ENCODE measurements at regions not wholly inside any gene's neighbourhood (a gene's known extent, or its start where the extent isn't known, plus 50 kb on each side); places are given as distances from the start of the nearest gene placed in this dataset.
A peak's percentile ranks its signal among the peaks of the same experiment; 100 is the strongest.

DNA sequence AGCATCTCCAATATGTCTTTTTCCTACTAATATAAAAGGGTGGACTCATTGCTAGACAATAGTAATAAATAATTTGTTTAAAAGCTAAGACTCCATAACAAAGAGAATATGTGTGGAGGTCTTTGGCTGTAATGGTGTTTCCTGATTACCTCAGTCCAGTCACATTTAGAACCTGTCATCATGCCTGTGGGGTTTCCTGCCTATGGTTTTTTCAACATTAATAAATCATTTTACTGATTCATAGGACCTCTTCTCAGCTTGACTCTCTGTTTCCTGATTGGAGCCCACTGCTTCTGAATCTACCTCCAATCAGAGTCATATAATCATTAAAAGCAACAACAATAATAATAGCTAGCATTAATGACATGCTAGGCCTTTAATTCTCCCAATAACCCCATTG, 52.4 kb upstream of the GNAI1 start:
- in situ Hi-C loops (cut with HindIII; ENCODE audit: low pct_unique_long_range_greater_than_20kb, low sequenced_read_pairs) = no loop called here
- no peak for DNase-seq (ENCODE audit: low read depth in 1 of 2, low spot score in 1 of 2)
- no peak for TF ChIP-seq JUND (IDR thresholded peaks at IDR 0.05; ENCODE audit: low read depth)

DNA sequence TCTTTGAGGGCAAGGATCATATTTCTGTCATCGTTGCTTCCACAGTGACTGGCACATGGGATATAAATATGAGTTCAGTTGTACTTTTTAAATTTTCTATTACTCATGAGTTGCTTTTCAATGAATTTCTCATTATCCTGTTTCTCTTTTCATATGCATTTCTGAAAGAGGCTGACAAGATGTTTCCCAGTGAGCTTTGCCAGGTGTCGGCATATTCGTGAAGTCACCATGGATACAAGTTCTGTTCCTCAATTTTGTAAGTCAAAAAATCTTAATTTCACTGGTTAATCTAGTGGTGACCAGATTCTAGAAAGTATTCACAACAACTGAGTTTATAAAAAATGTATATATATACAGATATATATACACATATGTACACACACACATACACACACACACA, 55.7 kb upstream of the GNAI1 start:
- no peak for TF ChIP-seq JUND (IDR thresholded peaks at IDR 0.05; ENCODE audit: low read depth)
- no peak for DNase-seq (ENCODE audit: low read depth in 1 of 2, low spot score in 1 of 2)
- in situ Hi-C loops (cut with HindIII; ENCODE audit: low pct_unique_long_range_greater_than_20kb, low sequenced_read_pairs) = no loop called here

DNA sequence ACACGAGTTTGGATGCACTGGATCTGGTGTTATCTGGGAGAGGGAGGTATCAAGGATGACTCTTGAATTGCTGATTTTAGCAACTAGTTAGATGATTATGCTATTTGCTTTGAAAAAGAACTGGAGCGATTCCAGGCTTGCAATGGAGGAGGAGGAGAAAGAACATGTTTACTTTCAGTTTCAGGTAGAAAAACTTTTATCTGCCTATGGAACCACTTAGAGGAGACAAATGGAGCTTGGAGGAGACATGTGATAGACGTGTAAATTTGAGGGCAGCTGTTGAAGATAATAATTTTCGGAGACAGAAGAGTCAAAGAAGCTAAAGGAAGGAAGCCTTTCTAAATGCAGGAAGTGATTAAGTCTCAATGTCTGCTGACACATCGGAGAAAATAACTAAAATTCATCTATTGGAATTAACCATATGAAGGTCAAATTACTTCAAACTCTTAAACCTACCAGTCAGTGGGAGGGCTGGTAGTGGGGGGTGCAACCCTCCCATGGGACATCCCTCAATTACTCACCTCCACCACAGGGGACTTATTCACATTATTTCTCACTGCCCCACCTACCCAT, 56.4 kb upstream of the GNAI1 start:
- DNase-seq (ENCODE audit: low read depth in 1 of 2, low spot score in 1 of 2) = no peak
- in situ Hi-C loops (cut with HindIII; ENCODE audit: low pct_unique_long_range_greater_than_20kb, low sequenced_read_pairs) = no loop called here
- TF ChIP-seq JUND (IDR thresholded peaks at IDR 0.05; ENCODE audit: low read depth) = no peak

DNA sequence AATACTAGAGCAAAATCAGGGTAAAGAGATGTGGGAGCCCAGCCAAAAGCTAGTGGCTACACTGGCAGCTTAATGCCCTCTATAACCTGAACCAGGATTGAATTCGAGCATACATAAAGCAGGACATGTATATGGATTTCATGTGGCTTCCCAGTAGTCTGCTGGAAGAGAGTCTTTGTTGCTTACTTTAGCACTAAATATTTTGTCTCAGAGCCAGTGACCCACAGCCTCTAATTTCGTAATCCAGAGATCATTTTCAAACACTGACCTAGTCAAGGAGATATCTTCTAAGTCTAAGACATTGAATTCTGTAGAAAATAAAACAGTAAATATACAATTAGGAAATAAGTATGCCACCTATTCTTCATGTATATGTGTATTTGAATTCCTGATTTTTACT, 64.2 kb upstream of the GNAI1 start:
- no peak for DNase-seq (ENCODE audit: low read depth in 1 of 2, low spot score in 1 of 2)
- TF ChIP-seq JUND (IDR thresholded peaks at IDR 0.05; ENCODE audit: low read depth) = no peak
- in situ Hi-C loops (cut with HindIII; ENCODE audit: low pct_unique_long_range_greater_than_20kb, low sequenced_read_pairs) = no loop called here

DNA sequence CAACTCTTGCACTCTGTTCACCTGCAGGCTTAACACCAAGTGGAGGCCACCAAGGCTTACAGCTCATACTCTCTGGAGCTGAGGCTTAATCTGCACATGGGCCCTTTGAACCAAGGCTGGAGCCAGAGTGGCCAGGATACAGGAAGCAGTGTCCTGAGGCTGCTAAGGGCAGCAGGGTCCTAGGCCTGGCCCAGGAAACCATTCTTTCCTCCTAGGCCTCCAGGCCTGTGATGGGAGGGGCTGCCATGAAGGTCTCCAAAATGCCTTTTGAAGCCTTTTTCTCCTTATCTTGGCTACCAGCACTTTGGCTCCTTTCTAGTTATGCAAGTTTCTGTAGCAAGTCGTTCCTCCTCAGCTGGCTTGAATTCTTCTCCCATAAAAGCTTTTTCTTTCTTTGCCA, 68.0 kb upstream of the GNAI1 start:
- in situ Hi-C loops (cut with HindIII; ENCODE audit: low pct_unique_long_range_greater_than_20kb, low sequenced_read_pairs) = no loop called here
- TF ChIP-seq JUND (IDR thresholded peaks at IDR 0.05; ENCODE audit: low read depth) = no peak
- DNase-seq (ENCODE audit: low read depth in 1 of 2, low spot score in 1 of 2) = no peak

DNA sequence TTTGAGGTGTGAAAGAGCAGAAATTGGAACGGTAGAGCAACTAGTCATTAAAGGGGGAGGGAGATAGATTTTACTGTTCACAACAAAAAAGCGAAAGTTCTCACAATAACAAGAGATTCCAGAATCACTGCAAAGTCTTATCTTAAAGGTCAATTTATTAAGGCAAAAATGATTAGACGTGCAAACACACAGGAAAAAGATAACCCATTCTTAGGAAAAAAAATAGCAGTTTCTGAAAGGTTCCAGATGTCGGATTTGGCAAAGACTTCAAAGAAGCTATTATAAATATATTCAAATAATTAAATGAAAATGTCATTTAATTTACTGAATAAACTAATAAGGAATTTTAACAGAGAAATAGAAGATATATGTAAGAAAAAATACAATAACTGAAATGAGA, 70.8 kb upstream of the GNAI1 start:
- in situ Hi-C loops (cut with HindIII; ENCODE audit: low pct_unique_long_range_greater_than_20kb, low sequenced_read_pairs) = no loop called here
- DNase-seq (ENCODE audit: low read depth in 1 of 2, low spot score in 1 of 2) = no peak
- TF ChIP-seq JUND (IDR thresholded peaks at IDR 0.05; ENCODE audit: low read depth) = no peak

DNA sequence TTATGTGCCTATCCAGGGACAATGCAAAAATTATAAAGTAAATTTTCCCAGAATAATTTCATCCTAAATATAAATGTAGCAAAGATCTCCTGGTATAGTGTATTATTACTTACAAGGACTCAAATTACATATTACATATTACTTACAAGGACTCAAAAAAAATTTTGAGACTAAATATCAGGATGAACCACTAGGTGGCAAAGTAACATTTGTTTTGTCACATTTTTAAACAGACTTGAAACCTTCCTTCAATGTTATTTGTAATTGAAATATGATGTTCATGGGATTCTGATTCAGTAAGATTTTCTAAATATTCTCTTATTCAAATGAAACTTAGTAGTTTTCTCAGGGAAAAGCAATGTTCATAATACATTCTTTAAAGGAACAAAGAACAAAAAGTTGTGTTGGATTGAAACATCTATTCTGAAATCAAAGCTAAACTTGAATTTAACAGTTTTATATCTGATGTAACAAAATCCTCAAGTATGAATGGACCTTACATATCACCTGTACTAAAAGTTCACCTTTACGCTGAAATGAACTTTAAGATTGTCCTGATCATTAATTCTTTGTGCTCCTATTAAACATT, 74.3 kb upstream of the GNAI1 start:
- in situ Hi-C loops (cut with HindIII; ENCODE audit: low pct_unique_long_range_greater_than_20kb, low sequenced_read_pairs) = no loop called here
- DNase-seq (ENCODE audit: low read depth in 1 of 2, low spot score in 1 of 2) = peak; percentile 37 to 81

DNA sequence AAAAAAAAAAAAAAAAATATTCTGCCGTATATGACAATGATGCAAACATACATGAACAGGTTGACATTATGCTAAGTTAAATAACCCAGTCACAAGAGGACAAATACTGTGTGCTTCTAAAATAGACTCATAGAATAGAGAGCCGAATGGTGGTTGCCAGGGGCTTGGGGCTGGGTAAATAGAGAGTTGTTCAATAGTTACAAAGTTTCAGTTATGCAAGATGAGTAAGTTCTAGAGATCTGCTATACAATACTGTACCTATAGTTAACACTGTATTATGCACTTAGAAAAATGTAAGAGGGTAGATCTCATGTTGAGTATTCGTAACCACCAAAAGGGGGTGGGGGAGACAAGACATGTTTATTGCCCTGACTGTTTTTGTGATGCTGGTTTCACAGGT, 77.1 kb upstream of the GNAI1 start:
- in situ Hi-C loops (cut with HindIII; ENCODE audit: low pct_unique_long_range_greater_than_20kb, low sequenced_read_pairs) = no loop called here
- TF ChIP-seq JUND (IDR thresholded peaks at IDR 0.05; ENCODE audit: low read depth) = no peak
- no peak for DNase-seq (ENCODE audit: low read depth in 1 of 2, low spot score in 1 of 2)

More for the DNA sequence above, 74.3 kb upstream of the GNAI1 start:
- TF ChIP-seq JUND (IDR thresholded peaks at IDR 0.05; ENCODE audit: low read depth) = no peak

DNA sequence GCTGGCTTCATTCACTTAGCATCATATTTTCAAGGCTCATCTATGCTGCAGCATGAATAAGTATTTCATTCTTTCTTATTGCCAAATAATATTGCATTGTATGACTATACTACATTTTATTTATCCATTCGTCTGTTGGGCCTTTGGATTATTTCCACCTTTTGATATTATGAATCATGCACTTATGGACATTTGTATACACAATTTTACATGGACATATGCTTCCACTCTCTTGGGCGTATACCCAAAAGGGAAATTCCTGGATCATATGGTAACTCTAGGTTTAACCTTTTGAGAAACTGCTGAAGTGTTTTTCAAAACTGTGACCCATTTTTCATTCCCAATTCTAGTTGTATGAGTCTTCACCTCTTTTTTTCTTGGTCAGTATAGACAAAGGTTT, 80.3 kb upstream of the GNAI1 start:
- in situ Hi-C loops (cut with HindIII; ENCODE audit: low pct_unique_long_range_greater_than_20kb, low sequenced_read_pairs) = no loop called here
- DNase-seq (ENCODE audit: low read depth in 1 of 2, low spot score in 1 of 2) = no peak
- no peak for TF ChIP-seq JUND (IDR thresholded peaks at IDR 0.05; ENCODE audit: low read depth)

DNA sequence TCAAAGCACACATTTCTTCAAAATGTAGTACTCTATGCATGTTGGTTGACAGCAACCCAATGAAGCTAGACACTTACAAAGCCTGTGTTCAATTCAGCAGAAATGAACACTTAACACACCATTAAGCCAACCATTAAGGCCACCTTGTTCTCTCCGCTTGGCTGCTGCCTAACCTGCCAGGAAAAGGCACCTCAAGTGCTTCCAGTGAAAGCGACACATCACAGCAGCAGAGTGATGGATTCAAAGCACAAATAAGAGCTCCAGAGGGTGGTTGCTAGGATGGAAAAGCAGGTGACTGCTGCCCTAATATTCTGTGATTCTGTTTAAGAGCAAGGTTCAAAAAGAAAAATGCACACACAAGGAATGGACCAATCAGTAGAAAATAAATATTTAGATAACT, 81.5 kb upstream of the GNAI1 start:
- in situ Hi-C loops (cut with HindIII; ENCODE audit: low pct_unique_long_range_greater_than_20kb, low sequenced_read_pairs) = no loop called here
- no peak for TF ChIP-seq JUND (IDR thresholded peaks at IDR 0.05; ENCODE audit: low read depth)
- no peak for DNase-seq (ENCODE audit: low read depth in 1 of 2, low spot score in 1 of 2)

DNA sequence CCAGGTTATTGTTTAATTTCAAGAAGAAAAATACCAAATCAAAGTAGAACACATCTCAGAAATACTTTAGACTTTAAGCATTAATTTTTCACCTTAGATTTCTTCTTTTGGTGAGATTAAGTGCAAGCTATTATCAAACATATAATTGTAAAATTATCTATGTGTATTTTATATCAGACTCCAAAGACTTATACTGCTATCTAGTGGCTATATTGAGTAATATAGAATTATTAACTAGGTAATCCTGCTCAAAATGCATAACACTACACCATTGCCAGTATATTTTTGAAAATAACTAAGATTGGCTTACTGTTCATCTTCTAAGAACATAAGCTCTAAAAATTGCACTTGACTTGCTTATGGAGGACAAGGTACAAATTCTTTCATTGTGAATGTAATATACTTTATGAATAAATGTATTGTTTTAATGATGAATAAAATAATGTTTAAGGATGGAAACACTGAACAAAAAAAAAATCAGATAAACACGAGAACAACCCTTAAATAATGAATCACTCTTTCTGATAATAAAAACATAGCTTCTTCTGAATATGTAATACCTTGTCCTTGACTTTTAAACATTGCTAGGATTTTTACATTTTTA, 86.7 kb upstream of the GNAI1 start:
- no peak for TF ChIP-seq JUND (IDR thresholded peaks at IDR 0.05; ENCODE audit: low read depth)
- no peak for DNase-seq (ENCODE audit: low read depth in 1 of 2, low spot score in 1 of 2)
- in situ Hi-C loops (cut with HindIII; ENCODE audit: low pct_unique_long_range_greater_than_20kb, low sequenced_read_pairs) = no loop called here

DNA sequence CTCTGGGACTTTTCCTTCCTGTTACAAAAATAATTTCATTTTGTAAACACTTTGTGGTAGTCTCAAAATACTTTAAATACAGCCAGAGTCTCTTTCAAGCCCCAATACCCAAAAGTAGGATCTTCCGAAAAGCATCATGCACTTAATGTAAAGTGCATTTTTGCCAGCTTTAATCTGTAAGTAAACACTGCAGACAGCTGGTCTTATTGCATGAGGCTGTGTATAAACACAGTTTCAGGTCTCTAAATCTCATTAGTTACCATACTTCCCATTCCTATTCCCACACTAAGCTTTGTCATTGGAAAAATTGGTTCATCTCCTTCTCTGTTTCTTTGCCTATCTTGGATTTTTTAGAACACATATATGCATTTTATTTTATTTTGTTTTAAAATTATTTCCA, 87.6 kb upstream of the GNAI1 start:
- TF ChIP-seq JUND (IDR thresholded peaks at IDR 0.05; ENCODE audit: low read depth) = no peak
- in situ Hi-C loops (cut with HindIII; ENCODE audit: low pct_unique_long_range_greater_than_20kb, low sequenced_read_pairs) = no loop called here
- DNase-seq (ENCODE audit: low read depth in 1 of 2, low spot score in 1 of 2) = no peak

DNA sequence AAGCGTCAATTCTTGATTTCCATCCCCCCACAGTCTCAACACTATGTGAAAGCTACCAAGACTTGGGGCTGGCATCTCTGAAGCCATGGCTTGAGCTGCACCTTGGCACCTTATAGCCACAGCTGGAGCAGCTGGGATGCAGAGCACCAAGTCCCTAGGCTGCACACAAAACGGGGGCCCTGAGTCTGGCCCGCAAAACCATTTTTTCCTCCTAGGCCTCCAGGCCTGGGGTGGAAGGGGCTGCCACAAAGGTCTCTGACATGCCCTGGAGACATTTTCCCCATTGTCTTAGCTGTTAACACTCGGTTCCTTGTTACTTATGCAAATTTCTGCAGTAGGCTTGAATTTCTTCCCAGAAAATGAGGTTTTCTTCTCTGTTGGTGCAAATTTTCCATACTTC, 89.8 kb upstream of the GNAI1 start:
- in situ Hi-C loops (cut with HindIII; ENCODE audit: low pct_unique_long_range_greater_than_20kb, low sequenced_read_pairs) = no loop called here
- no peak for TF ChIP-seq JUND (IDR thresholded peaks at IDR 0.05; ENCODE audit: low read depth)
- no peak for DNase-seq (ENCODE audit: low read depth in 1 of 2, low spot score in 1 of 2)

DNA sequence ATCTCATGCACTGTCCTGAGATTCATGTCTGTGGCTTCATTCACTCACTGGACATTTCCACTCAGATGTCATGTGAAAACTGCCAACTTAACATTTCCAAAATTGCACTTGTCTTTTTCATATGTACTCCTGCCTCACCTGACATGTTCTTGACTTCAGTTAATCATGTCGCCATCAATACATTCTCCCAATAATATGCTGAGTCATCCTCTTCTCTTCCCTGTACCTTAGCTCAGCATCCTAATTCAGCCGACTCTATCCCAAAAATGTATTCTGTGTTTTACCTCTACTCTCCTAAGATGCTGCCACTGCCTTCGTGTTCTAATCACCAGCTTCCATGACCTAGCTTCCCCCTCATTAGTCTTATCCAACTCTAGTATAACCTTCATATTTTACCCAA, 93.9 kb upstream of the GNAI1 start:
- DNase-seq (ENCODE audit: low read depth in 1 of 2, low spot score in 1 of 2) = no peak
- TF ChIP-seq JUND (IDR thresholded peaks at IDR 0.05; ENCODE audit: low read depth) = no peak
- in situ Hi-C loops (cut with HindIII; ENCODE audit: low pct_unique_long_range_greater_than_20kb, low sequenced_read_pairs) = no loop called here
